ENCODE measurements at regions not wholly inside any gene's neighbourhood (a gene's known extent, or its start where the extent isn't known, plus 50 kb on each side); places are given as distances from the start of the nearest gene placed in this dataset.

DNA sequence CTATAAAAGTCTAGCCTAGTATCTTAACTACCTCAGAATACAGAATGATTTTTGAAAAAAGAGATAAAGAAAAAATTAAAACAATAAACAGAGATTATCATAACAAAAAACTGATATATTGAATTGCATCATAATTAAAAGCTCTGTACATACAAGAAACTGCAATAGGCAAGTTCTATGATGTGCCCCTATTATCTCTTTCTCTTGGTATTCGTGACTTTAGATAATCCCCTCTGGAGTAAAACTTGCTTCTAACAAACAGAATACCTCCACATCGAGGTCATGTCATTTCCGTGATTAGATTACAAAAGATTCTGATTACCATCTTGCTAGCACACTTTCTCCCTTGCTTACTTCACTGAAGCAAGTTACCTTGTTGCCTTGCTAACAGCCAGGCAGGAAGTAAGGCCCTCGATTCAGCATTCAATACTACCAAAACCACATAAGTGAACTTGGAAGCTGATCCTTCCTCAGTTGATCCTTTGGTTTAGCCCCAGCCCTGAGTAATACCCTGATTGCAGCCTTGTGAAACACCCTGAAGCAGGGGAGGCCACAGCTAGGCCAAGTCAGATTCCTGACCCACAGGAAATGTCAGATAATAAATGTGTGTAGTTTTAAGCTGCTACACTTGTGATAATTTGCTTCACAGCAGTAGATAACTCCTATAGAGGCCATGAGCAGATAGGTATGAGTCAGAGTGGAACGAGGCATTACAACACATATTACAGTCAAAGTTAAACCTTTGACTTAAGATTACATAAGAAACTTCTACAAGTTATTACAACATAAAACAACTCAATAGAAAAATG lies 53.7 kb upstream of the TMX4 start:
- no peak for TF ChIP-seq POLR2A (IDR thresholded peaks at IDR 0.05; ENCODE audit: low read length)
- no peak for TF ChIP-seq GATA1 (IDR thresholded peaks at IDR 0.05; ENCODE audit: low read depth, low read length)
